RCC 7860 (cell line): ENCODE measurements at regions not wholly inside any gene's neighbourhood (a gene's known extent, or its start where the extent isn't known, plus 50 kb on each side); places are given as distances from the start of the nearest gene placed in this dataset.

ENCODE experiments used
- DNase-seq: peaks from one replicate; pipeline ENCODE4 v3.0.0-alpha.2; 2015; ENCODE audit warnings: low spot score
- FAIRE-seq: peaks from 2 replicates; lab custom pipeline; 2012; peaks lifted over from hg19 to GRCh38; lab: Jason Lieb, UNC

GRCh38 chr7:27299861-27300260, 57.3 kb downstream of the EVX1 start:
- FAIRE-seq: no peak
- DNase-seq: no peak

GRCh38 chr7:27300421-27300820, 57.8 kb downstream of the EVX1 start:
- DNase-seq (no peak), FAIRE-seq (no peak)

- DNase-seq: no peak
- no peak for FAIRE-seq
These were observed 60.0 kb downstream of the EVX1 start for GRCh38 chr7:27302590-27302989.

- FAIRE-seq (no peak), DNase-seq (no peak)
These were observed 60.4 kb downstream of the EVX1 start for GRCh38 chr7:27303026-27303425.

- FAIRE-seq (no peak), DNase-seq (no peak)
These were observed 63.3 kb downstream of the EVX1 start for GRCh38 chr7:27305854-27306253.

- DNase-seq: no peak
- no peak for FAIRE-seq
These were observed 70.2 kb downstream of the EVX1 start for GRCh38 chr7:27312820-27313219.

GRCh38 chr7:27314111-27314510, 71.5 kb downstream of the EVX1 start:
- DNase-seq (no peak), FAIRE-seq (no peak)

GRCh38 chr7:27315066-27315465, 72.5 kb downstream of the EVX1 start:
- FAIRE-seq (no peak), DNase-seq (no peak)

GRCh38 chr7:27316311-27316710, 73.7 kb downstream of the EVX1 start:
- DNase-seq (no peak), FAIRE-seq (no peak)

- FAIRE-seq: no peak
- no peak for DNase-seq
These were observed 81.6 kb downstream of the EVX1 start for GRCh38 chr7:27324246-27324645.

- DNase-seq: no peak
- no peak for FAIRE-seq
These were observed 87.3 kb downstream of the EVX1 start for GRCh38 chr7:27329909-27330308.

- FAIRE-seq: no peak
These were observed 96.9 kb downstream of the EVX1 start for GRCh38 chr7:27339478-27339877.

GRCh38 chr7:27344471-27344870, 101.9 kb downstream of the EVX1 start:
- FAIRE-seq: no peak

More at GRCh38 chr7:27339478-27339877, 96.9 kb downstream of the EVX1 start:
- DNase-seq: peak; percentile 11

GRCh38 chr7:27345164-27345887, 102.7 kb downstream of the EVX1 start:
- DNase-seq (no peak), FAIRE-seq (no peak)

More at GRCh38 chr7:27344471-27344870, 101.9 kb downstream of the EVX1 start:
- DNase-seq: no peak

GRCh38 chr7:27345997-27346396, 103.4 kb downstream of the EVX1 start:
- no peak for DNase-seq
- no peak for FAIRE-seq

GRCh38 chr7:27346531-27347275, 104.1 kb downstream of the EVX1 start:
- FAIRE-seq: peak; percentile 88
- peak; percentile 89 for DNase-seq

GRCh38 chr7:27347276-27347640, 104.7 kb downstream of the EVX1 start:
- FAIRE-seq (no peak), DNase-seq (no peak)

- FAIRE-seq: no peak
- DNase-seq: no peak
These were observed 107.0 kb downstream of the EVX1 start for GRCh38 chr7:27349621-27350020.

GRCh38 chr7:27351137-27351536, 108.5 kb downstream of the EVX1 start:
- no peak for DNase-seq

GRCh38 chr7:27351786-27352185, 109.2 kb downstream of the EVX1 start:
- DNase-seq: no peak
- FAIRE-seq: no peak

More at GRCh38 chr7:27351137-27351536, 108.5 kb downstream of the EVX1 start:
- FAIRE-seq: no peak

- FAIRE-seq: no peak
These were observed 116.9 kb downstream of the EVX1 start for GRCh38 chr7:27359181-27360125.

More at GRCh38 chr7:27359181-27360125, 116.9 kb downstream of the EVX1 start:
- no peak for DNase-seq
